ENCODE measurements at regions not wholly inside any gene's neighbourhood (a gene's known extent, or its start where the extent isn't known, plus 50 kb on each side); places are given as distances from the start of the nearest gene placed in this dataset.
"Not testable (repeated sequence)": the region's sequence is repeated elsewhere in the genome, so short reads cannot be mapped to it uniquely, and the experiment has no call there.

DNA sequence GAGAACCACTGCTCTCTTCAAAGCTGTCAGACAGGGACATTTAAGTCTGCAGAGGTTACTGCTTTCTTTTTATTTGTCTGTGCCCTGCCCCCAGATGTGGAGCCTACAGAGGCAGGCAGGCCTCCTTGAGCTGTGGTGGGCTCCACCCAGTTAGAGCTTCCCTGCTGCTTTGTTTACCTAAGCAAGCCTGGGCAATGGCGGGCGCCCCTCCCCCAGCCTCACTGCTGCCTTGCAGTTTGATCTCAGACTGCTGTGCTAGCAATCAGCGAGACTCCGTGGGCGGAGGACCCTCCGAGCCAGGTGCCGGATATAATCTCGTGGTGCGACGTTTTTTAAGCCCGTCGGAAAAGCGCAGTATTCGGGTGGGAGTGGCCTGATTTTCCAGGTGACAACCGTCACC, 150.8 kb downstream of the FAM170A start:
- TF ChIP-seq CTCF, POLR2A (IDR thresholded peaks at IDR 0.05): not testable (repeated sequence)

All from right lobe of liver (tissue), 4 donors.